NOMO-1 treated with DMSO at 0.1 percent for 48 hours (cell line): ENCODE measurements at regions not wholly inside any gene's neighbourhood (a gene's known extent, or its start where the extent isn't known, plus 50 kb on each side); places are given as distances from the start of the nearest gene placed in this dataset.
A peak's percentile ranks its signal among the peaks of the same experiment; 100 is the strongest.

ENCODE experiments used
- DNase-seq: peaks from one replicate; lab custom pipeline; 2025; ENCODE audit not compliant: unreplicated experiment; lab: John Stamatoyannopoulos, UW

DNA sequence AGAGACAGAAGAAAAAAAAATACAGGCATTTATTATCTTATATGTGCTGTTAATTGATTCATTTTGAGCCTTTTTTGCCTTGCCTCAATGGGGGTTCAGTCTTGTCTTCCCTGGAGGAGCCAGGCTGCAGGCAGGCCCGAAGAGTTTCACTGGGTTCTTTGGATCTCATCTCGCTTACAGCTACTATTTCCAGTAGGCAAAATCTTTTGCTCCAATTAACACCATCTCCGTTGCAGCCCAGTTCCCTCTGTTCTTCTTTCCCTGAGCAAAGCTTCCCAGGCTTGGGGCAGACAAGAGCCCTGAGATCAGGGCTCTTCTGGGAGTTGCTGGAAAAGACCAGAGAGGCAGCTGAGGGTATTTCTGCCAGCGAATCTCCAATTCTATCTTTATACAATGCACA lies 168.8 kb upstream of the CELF4 start:
- no peak for DNase-seq

DNA sequence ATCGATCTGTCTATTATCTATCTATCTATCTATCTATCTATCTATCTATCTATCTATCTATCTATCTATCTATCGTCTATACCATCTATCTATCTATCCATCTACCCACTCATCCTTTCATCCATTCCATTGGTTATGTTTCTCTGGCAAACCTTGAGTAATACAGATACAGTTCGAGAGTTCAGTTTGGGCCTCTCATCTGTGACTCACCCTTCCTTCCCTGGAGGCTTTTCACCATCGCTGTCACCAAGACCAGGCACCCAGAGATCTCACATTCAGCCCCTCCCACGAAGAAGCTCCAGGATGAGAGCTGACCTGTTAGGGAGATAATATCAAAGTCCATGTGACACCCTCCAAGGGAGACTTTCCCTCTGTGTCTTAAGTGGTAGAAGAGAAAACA lies 164.1 kb upstream of the CELF4 start:
- DNase-seq, result no peak

DNA sequence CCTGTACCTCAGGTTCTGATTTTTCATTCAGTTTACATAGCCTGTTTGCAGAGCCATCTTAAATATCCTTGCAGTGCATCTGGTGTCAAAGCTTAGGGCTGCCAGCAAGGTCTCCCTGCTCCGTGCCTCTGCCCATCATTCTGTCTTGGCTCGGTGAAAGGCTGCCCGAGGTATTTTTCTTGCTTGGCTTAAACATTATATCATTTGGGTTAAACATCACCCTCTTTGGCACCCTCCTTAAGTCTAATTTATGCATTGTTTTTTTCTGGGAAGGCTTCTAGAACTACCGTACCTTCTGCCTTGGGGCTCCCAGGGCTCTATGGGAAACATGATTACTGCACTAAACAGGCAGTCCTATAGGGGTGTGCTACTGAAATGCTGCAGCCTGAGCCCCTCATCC lies 158.6 kb upstream of the CELF4 start:
- DNase-seq, result no peak

DNA sequence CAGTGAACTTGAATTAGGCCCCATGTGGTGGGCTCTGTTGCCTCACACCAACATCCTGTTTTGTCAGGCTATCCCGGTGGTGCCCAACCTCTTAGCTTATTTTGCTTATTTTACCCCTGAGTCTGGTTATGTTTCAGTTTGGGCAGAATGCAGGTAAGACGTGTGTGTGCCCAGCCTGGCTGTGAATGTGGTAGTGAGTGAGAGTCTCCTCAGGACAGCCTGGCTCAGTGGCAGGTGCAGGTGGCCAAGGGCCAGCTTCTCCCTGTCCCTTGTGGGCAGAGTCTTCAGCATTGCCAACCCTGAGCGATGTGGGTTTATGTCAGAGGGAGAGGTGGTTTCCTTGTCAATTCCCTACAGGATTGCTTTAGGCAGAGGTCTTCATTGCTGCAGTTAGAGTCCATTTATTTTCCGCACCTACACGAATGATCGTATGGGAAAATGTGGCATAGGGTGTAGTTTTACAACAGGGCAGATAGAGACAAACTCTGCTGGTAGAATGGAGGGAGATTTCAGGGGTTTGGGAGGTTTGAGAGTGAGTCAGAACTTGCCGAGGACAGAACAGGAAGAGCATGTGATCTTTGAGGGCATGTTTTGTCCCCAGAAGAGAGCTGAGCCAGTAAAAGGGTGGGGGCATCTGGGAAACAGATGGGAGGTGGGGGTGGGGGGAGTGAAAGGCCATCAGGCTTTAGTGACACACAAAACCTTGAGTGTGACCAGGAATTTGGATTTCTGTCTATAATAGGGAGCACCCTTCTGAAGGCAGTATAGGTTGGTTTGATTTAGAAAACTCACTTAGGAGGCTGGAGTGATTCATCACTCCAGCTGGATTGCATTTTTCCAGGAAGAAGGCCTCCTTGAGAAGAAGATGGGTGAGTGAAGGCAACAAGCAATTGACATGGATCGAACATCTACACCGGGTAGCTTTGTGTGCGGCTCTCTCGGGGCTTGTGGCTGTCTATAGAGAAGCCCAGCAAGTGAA lies 156.2 kb upstream of the CELF4 start:
- DNase-seq, result no peak

DNA sequence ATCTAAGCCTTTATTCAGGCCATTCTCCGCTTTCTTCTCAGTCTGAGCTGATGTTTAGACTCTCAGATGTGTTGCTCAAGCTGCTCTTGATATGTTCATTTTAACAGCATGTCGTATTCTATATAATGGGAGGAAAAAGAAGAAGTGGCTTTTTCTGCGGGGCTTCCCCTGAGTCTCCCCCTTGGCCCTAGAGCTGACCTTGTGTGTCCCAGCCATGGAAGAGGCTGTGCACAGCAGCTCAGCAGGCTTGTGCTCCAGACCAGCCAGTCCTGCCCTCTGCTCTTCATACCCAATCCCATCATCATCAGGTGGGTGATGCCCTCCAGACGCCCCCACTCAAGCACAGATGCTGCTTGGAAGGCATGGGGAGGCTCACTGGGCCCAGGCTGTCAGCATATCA lies 155.1 kb upstream of the CELF4 start:
- DNase-seq, result no peak

DNA sequence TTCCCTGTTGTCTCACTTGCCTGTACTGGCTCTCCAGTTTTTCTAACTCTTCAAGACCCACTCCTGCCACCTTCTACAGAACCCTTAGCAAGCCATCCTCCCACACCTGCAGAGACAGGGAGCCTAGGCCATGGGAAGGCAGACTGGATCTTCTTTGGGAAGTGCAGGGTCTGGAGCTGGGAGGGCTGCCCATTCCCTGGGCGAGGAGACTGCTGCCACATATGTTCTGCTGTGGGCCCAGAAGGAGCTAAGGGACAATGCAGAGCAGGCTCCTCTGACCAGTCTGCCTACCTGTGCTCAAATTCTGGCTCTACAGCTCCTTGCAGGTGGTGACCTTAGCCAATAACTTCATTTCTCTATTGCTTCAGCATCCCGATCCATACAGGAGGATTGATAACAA lies 152.1 kb upstream of the CELF4 start:
- no peak for DNase-seq

DNA sequence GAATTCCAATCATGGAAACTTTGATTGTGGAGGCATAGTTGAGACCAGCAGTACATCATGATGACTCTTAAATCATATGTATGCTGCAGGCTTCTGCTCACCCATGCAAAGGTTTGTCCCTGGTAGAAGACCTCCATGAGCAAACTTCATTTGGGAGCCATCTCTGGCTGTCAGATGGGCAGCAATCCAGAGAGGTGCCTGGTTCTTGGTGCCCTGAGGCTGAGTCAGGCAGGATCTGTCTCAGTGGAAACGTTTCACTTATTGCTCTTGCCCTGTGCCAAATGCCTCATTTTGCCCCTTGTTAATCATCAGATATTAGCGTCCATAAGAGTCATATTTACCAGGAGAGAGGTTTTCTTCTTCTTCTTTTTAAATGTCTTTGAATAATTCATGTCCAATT lies 151.5 kb upstream of the CELF4 start:
- DNase-seq, result no peak

DNA sequence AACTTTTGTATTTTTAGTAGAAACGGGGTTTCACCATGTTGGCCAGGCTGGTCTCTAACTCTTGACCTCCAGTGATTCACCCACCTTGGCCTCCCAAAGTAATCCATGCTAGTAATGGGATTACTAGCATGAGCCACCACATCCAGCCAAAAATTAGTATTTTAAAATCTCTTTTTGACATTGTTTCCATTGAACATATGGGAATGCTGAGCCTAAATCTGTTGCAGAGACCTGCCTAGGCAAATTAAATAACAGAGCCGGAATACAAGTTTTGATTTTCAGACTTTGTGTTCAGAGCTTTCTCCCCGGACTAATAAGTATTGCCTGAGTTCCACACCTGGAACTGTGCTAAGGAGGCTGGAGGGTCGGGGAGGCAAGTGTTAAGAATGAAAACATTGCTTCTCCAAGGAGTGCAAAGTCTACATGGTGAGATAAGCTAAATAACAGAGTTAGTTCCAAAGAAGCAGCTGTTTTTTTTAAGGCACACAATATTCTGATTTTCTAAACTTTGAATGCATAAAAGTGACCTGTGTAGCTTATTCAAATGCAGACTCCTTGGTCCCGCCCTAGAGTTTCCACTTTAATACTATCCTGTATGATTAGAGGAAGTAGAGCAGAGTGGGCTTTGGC lies 150.6 kb upstream of the CELF4 start:
- no peak for DNase-seq

DNA sequence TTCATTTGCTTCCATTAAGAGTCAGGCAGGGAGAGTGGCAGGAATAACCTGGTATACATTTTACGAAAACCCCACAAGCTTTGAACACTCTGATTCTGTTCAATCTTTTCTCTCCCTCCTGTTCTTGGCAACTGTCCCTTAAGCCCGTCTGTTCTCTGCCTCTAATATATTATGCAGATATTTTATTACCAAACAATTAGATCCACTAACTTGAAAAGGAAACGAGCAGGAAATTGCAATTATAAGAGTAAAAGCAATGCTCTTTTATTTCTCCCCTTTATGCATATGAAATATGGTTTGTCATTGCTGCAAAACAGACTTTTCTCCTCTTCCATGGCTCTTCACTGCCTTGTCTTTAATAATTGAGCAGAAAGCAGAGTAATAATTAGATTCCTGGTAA lies 149.1 kb upstream of the CELF4 start:
- no peak for DNase-seq

DNA sequence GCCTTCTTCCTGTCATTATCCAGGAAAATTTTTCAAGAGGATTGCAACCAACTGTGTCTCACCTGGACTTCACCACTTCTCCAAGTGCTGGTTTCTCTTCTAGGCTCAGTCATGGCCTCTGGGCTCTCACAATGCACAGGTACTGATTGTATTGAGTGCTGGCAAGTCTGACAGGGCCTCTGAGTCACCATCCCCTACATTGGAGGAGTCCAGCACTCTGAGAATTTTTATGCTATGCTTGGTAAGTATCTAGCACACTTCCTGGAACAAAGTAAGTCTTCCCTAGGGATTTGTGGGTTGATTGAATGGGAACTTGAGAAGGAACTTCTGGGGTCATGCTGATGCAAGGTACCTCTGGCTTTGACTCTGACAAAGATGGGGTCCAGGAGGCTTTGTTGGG lies 147.2 kb upstream of the CELF4 start:
- no peak for DNase-seq

DNA sequence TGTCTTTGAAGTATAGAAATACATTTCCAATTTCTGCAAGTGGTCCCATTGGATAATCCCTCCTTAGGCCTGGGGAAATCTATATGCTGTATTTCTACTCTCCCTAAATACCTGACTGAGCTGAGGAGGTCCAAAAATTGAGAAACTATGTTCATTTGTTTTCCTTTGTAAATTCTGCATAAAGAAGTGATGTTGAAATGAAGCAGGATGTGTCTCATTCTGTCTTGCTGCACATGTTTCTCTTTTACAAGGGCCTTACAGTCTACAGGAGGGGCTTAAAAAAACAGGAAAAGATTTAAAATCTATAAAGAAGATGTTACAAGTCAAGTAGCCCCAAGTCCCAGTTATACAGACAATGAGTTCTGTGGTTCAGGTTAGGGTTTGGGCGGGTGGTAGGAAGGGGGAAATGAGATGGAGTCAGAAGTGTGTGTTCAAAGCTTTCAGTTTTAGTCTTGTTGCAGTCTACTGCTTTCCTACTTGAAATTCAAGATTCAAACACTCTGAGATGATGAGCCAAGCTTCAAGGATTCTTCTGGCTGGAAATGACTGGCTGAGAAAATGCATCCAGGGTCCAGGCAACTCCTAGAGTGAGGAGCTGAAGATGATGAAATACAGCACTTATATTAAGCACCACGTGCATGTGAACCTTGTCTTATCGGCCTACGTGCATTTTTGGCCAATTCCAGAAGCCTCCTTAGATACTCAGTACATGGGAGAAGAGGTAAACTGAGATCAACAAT lies 146.3 kb upstream of the CELF4 start:
- no peak for DNase-seq

DNA sequence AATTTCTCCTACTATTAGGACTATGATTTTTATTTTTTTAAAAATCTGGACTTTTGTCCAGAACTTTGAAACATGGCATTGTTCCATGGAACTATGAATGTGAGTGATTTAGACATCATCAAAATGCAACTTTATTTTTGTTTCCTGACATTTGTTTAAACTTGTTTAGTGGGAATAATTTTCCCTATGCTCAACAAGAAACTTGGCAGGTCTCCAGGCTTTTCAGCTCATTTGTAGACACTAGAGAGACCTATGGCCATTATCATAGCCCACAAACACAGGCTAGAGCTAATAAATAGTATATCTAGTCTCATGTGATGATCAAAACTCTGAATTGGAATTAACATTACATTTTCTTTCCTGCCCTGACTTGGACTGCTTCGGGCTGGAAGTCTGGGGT lies 145.1 kb upstream of the CELF4 start:
- DNase-seq, result no peak

DNA sequence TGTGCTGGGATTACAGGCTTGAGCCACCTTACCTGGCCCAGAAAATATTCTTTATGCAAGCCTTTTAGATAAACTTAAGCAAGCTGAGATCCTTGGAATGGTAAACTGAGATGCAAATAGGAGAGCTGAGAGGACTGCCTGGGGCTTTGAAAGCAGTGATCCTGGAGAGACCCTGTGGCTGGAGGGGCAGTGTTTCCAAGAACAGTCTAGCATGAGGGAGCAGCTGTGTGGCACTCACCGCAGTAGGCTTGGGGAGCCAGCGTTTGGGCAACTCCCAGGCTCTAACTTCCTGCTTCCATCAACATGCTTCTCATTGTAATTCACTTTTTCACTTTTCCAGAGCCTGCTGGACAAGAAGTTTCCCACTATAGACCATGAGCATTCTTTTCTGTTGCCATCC lies 144.1 kb upstream of the CELF4 start:
- DNase-seq, result no peak

DNA sequence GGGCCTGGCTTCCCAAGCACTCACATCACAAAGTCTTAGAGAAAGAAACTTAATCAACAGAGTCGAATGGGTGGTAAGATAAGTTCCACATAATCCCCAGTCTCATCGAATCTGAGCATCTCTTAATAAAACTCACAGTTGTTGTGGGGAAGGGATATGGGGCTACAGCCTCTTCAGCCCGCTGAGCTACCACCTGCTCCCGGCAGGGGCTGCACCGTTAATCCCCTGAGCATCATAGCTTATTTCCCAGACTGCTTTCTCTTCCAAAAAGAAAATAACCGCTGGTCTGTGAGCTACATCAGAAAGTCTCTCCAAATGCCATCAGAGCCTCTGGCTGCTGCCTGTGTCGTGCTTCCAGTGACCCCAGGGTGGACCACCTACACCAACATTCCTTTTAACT lies 139.4 kb upstream of the CELF4 start:
- DNase-seq, result no peak

DNA sequence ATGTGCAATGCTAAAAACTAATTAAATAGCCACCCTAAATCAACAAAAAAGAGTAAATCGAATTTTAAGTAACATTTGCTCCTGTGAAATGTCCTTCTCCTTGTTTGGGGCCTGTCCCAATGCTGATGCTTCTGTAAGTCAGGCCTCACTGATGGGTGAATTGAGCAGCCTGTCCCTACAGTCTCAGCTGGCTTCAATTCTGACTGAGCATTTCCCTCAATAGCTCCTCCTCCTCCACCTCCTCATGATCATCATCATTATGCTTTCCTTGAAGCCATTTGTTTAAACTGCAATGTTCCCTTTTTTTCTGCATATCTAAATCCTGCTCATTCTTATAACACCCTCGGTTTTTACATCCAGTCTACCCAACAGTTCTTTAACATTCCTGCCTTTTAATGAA lies 137.2 kb upstream of the CELF4 start:
- no peak for DNase-seq

DNA sequence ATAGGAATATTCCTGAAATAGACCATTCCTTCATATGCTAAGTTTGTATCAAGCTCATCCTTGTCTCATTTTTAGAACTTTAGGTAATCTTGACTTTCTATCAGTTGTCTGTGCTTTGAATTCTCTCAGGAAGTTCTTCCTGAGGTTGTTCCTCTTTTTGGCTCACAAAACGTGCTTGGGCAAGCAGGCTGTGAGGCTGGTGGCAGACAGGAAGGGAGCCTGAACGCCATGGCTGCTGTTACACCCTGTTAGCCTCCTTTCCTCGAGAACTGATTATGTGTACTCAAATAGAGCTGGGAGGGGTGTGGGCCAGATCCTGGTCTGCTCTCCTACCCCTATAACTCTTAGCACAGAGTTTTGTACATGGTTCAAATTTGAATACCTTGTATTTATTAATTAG lies 136.4 kb upstream of the CELF4 start:
- peak; percentile 36 for DNase-seq

DNA sequence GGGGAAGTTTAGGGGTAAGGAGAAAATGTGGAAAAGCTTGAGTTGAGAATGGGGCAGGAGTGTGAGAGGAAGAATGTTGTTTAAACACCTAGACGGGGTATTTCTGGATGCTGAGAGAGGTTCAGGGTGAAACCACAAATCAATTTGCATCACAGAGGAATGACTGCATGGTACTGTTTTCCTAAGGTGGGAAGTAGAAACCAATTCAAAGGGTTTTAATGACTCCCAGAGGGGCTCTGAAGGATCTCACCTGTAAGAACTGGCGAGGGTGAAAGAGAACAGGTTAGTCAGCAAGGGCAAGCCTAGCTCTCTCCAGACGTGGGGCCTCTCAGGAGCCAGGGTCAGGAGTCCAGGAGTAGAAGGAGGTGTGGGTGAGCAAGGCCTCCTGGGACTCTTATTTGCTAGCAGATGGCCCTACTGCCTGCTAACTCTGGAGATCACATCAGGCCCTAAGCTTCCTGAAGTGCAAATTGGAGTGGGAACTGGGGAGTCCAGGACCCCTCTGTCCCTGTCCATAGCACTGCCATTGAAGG lies 133.0 kb upstream of the CELF4 start:
- no peak for DNase-seq

DNA sequence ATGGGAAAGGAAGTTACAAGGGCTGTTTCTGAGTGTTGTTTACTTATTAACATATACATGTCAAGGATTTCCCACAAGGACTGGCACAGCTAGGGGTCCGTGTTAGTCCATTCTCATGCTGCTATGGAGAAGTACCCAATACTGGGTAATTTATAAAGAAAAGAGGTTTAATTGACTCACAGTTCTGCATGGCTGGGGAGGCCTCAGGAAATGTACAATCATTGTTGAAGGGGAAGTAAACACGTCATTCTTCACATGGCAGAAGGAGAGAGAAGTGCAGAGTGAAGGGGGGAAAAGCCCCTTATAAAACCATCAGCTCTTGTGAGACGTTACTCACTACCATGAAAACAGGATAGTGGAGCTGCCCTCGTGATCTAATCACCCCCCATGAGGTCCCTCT lies 128.9 kb upstream of the CELF4 start:
- DNase-seq, result no peak

DNA sequence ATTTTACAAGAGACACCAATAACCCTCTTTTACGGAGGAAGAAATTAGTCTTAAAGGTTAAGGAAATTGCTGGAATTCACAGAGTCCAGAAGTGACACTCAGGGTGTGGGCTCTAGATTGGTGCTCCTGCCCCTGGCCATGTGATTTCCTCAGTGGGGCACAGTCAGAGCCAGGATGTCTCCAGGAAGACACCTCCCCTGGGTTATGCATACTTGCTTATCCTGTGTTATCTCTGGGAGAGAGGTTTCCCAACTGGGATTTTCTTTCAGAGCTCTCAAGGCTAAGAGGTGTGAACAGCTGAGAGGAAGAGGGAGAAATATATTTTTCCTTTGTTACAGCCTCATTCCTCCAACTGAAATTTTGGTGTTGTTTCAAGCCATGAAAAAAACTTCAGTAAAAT lies 125.6 kb upstream of the CELF4 start:
- DNase-seq, result no peak

DNA sequence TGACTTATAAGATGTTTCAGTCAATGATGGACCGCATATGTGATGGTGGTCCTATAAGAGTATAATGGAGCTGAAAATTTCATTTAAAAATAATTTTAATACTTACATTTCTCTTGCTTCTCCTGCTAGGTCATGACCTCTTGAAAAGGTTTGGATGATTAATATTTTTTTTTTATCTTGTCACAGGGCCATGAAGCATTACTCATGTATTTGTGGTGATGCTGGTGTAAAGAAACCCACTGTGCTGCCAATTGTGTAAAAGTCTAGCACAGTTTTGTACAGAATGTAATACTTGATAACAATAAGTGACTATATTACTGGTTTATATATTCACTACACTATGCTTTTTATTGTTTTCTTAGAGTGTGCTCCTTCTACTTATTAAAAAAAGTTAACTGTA lies 124.2 kb upstream of the CELF4 start:
- no peak for DNase-seq

DNA sequence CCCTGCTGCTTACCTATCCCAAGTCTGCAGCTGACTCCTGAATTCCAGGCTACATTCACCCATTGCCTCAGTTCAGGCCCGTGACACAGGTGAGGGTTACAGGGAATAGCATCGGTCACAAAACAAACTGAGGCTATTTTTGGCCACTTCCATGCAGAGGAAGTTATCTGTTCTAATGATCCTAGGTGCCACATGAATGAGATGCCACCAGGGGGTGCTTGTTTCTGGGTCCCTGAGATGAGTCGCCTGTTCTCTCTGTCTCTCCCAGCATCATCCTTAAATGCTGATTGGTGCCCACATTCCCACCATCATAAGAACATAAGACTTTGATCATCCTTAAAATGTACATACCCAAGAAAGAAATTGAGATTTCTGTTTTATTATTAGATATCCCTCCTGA lies 119.0 kb upstream of the CELF4 start:
- DNase-seq, result no peak

DNA sequence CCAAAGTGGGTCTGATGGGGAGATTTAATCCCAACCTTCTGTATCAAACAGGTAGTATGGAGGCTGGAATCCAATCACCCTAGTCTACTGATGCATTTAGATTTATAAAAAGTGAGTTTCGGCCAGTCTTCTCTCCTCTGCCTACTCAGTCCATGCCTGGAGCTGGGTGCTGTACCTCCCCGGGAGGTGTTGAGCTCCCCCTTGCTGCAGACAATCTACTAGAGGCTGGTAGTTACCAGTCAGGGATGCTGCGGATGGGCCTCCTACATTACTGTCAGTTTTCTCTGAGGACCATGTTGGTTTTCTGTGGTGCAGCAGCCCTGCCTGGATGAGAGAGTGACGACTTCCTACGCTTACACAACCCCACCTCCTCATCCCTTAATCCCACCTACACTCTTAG lies 118.6 kb upstream of the CELF4 start:
- no peak for DNase-seq
